GM18870 (cell line): ENCODE measurements at regions not wholly inside any gene's neighbourhood (a gene's known extent, or its start where the extent isn't known, plus 50 kb on each side); places are given as distances from the start of the nearest gene placed in this dataset.

Experiments
- ATAC-seq: cut with Tn5 transposase; IDR thresholded peaks from one replicate; pipeline ENCODE4 v1.9.1; 2021; ENCODE audit warnings: moderate library complexity; ENCODE audit not compliant: unreplicated experiment

GRCh38 chr2:52884761-52885352, 882.7 kb upstream of the CHAC2 start:
- no peak for ATAC-seq

- ATAC-seq = no peak
These were observed 884.6 kb upstream of the CHAC2 start for GRCh38 chr2:52882974-52883373.

- ATAC-seq = no peak
These were observed 886.0 kb upstream of the CHAC2 start for GRCh38 chr2:52881606-52882005.

DNA sequence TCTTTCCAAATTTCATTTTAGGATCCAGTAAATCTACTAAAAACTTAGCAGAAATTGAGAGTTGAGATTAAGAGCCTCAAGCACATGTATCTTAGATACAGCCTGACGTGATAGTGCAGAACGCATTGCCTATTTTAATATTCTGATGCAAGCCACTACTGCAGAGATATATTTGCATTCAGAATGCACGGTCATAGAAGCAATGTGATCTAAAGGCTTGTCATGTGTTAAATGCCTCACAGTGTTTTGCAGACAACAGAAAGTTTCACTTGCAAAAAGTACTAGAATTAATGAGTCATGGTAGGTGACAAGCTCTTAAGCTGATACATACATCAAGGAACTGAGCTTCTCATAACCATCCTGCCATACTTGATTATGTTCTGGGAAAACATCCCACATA, 886.7 kb upstream of the CHAC2 start:
- ATAC-seq = no peak

- no peak for ATAC-seq
These were observed 888.0 kb upstream of the CHAC2 start for GRCh38 chr2:52879561-52879960.

- no peak for ATAC-seq
These were observed 889.9 kb upstream of the CHAC2 start for GRCh38 chr2:52877703-52878102.

DNA sequence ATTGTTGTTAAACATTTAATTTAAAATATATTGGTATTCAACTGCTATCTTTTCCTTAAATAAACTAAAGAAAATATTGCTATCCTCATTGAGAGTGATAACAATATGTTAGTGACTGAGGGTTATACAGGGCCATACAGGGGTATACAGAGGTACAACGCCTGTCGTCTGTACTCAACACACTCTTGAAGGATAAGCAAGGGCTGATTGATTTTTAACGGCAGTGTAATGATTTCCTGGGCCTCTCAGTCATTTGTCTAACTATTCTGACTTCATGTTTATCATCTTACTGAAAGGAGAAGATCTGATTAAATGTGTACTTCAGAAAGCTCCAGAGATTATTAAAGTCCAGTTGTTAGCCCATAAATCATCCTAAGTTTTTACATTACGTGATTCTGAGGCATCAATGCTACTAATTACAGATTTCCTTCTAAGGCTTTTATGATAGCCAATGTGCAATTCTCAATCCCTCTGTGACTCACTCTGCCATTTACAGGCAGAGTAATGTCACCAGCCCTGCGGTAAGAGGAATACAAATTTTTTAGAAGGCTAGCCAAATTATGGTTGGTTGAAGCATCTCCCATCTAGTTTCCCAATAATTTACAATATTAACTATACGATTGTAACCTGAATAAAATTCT, 893.0 kb upstream of the CHAC2 start:
- no peak for ATAC-seq

DNA sequence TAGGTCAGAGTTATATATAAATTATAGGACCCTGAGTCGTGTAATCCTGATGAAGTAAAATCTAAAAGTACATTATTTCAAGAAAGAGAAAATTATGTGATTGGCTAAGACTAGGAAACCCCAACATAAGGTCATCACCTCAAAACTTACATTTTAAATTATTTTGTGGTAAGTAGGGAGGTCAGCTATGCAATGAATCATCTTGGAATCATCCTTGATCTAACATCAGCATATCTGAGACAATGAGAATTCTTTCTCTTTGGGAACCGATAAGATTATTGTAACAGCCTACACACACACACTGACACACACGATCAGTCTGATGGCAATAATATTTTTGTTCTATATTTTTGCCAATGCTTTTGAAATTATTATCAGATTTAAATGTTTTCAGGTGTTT, 904.8 kb upstream of the CHAC2 start:
- no peak for ATAC-seq

GRCh38 chr2:52861596-52861995, 906.0 kb upstream of the CHAC2 start:
- ATAC-seq = no peak

DNA sequence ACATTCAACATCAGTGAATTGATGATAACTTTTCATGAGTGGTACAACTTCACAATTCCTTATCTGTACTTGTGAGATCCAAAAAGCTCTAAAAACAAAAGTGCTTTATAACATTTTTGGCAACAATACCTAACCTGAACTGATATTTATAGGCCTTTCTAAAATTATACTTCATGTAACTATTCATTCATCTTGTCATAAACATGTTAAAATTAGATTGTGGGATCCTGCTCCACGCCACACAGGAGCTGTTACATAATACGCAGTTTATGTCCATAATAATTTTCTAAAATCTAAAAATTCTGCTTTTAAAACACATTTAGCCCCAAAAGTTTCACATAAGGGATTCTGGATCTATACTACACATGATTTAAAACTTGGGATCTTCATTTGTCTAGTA, 908.5 kb upstream of the CHAC2 start:
- no peak for ATAC-seq

DNA sequence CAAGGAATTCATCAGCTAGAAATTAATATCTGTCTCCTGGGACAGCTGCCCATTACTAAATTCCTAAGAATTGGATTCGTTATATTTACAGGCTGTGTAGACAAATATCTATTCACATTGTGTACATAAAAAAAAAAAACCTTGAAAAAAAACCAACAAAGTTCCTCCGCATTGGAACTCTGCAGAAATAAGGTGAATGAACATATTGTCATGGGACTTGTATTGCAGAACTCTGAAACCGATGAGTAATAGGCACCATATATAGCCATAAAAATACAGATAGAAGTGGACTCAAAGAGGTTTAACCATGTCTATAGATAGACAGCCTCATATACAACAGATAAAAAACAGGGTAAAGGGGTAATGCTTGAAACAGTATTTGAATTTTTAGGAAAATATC, 909.9 kb upstream of the CHAC2 start:
- ATAC-seq = no peak

DNA sequence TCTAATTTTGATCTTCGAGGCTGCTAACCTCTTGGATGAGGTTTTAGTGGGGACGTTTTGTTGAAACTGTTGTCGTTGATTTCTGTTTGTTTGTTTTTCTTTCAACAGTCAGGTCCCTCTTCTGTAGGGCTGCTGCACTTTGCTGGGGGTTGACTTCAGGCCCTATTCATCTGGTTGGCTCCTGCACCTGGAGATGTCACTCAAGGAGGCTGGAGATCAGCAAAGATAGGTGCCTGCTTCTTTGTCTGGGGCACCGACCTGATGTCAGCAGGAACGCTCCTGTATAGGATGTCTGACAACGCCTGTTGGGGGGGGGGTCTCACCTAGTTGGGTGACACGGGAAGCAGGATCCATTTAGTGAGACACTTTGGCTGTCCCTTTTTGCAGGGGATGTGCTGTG, 915.6 kb upstream of the CHAC2 start:
- ATAC-seq = no peak

GRCh38 chr2:52844701-52845423, 922.7 kb upstream of the CHAC2 start:
- no peak for ATAC-seq

GRCh38 chr2:52835909-52836308, 931.7 kb upstream of the CHAC2 start:
- no peak for ATAC-seq

DNA sequence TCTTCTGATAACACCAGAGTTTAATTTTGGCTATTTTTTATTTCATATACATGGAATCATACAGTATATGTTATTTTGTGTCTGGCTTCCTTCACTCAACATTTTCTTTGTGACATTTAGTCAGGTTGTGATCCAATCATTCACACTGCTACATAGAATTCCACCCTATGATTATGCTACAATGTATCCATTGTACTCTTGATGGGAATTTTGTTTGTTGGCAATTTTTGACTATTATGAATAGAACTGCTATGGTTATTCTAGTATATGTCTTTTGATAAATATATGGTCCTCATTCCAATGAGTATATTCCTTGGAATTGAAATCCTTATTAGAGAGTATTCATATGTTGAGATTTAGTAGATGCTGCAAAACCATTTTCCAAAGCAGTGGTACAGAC, 936.4 kb upstream of the CHAC2 start:
- no peak for ATAC-seq

DNA sequence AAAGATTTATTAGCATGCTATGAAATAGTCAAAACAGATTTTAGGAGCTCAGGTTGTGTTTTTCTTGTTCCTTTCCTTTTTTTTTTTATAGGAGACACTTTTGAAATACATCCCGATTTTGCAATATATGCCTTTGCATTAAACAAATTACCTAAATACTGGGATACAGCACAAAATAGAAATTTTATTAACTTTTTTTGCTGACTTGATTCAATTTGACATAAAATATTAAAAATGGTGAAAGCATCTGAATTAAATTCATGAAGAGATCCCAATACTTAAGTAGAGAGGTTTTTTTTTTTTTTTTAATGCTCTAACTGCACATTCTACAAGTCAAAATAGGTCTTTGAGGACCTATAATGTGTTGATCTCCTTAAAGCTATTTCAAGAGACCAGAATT, 939.5 kb upstream of the CHAC2 start:
- ATAC-seq = no peak

DNA sequence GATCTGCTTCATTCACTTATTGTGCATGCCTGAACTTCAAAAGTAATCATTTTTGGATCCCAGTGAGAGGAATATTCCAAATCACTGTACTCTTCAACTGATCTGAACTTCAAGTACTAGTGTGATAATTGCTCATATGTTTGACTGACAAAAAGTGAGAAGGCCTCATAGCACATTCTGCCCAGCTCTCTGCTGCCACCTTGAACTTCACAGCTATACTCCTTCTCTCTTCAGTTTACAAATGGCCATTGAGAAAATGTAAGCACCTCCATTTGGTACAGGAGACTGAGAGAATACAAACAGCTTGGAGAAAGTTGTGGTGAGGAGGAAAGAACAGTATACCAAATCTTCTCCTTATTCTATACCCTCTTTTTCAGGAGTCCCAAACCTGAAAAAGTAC, 946.0 kb upstream of the CHAC2 start:
- ATAC-seq = no peak

DNA sequence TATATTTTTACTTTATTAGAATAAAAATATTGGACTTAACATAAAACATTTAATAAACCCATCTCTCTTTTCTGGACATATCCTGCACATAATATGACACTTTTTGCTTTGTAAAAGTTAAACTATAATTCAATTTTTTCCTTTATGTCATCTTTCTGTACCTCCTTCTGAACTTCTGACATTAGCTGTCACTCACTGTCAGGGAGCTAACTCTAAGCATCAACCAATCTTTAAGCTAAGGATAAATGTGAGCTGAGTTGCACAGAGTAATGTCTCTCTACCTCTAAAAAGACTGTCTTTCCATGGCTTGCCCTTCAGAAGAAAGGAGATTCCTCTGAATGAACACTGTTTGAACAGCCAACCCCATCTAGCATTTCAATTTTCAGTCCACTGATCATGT, 948.6 kb upstream of the CHAC2 start:
- no peak for ATAC-seq

DNA sequence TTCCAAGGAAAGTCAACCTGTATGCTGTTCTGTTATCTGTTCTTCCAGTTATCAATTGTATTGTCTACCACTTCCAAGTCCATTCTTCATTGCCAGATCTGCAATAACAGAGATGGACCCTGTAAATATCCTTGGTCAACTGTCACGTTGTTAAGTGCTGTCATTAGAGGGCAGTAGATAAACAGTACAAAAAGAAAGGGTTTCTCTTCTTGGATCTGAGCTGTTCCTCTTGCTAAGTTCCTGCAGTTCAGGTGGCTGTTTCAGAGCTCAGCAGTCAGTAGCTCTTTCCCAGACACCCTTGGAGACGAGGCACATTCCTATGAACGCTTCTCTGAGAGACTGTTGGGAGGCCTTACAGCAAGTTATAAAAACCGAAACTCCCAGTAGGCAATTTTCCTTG, 957.1 kb upstream of the CHAC2 start:
- ATAC-seq = peak; percentile 55

- no peak for ATAC-seq
These were observed 961.6 kb upstream of the CHAC2 start for GRCh38 chr2:52805901-52806410.

GRCh38 chr2:52794581-52794980, 973.0 kb upstream of the CHAC2 start:
- ATAC-seq = no peak

DNA sequence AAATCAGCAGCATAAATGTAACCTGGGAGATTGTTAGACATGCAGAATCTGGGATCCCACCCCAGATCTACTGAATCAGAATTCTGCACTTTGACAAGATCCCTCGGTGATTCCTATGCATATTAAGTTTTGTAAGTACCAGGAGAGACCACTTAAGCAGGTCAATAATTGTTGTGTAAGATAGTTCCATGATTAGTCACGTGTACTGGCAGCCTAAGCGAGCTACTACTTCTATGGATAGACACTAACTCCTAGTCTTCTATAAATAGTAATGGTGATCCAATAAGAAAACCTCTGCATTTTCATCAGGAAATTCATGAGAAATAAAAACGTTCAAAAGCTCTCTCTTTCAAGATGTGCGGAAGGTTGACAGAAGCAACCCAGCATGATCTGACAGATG, 988.2 kb upstream of the CHAC2 start:
- ATAC-seq = no peak
